ENCODE measurements at regions not wholly inside any gene's neighbourhood (a gene's known extent, or its start where the extent isn't known, plus 50 kb on each side); places are given as distances from the start of the nearest gene placed in this dataset.

DNA sequence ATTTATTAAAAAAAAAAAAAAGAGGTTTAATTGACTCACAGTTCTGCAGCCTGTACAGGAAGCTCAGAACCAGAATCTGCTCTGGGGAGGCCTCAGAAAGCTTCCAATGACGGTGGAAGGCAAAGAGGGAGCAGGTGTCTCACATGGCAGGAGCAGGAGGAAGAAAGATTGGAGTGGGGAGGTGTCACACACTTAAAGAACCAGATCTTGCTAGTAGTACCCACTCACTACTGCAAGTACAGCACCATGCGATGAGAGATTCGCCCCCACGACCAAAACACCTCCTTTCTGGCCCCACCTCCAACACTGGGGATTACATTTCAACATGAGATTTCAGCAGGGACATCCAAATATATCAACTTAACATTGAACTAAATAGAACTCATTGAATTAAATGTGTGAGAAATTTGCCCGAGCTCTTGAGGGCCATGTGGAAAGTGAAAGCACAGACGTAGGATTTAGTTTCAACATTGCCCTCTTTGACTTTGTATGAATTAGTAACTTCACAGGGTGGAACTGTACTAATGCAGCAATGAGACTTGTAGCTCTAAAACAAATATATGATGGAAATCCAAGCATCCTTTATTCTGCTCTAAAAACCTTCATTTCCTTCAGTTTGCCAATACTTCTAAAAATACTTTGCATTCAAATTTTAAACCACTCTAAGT, 628.2 kb downstream of the FAM181B start:
- Histone ChIP-seq H3K4me1 (ENCODE audit: control insufficient read depth in 2 of 2, insufficient read depth in 2 of 2, low read length in 2 of 2) (no peaks in the 10 kb centered on the region), H3K9me3 (ENCODE audit: control insufficient read depth in 2 of 2, low read length in 2 of 2) (no peaks in the 10 kb centered on the region), H3K4me3 (ENCODE audit: low read length in 2 of 2) (no peak overlapping the region), H3K36me3 (ENCODE audit: control insufficient read depth in 2 of 2, insufficient read depth in 2 of 2, low read length in 2 of 2) (no peaks in the 10 kb centered on the region), H3K9ac (ENCODE audit: low read depth in 1 of 2, low read length in 2 of 2) (no peak overlapping the region), H3K27ac (ENCODE audit: low read depth in 2 of 2, low read length in 2 of 2) (no peak overlapping the region), H3K27me3 (ENCODE audit: control insufficient read depth in 2 of 2, insufficient read depth in 2 of 2, low read length in 2 of 2) (no peaks in the 10 kb centered on the region)

DNA sequence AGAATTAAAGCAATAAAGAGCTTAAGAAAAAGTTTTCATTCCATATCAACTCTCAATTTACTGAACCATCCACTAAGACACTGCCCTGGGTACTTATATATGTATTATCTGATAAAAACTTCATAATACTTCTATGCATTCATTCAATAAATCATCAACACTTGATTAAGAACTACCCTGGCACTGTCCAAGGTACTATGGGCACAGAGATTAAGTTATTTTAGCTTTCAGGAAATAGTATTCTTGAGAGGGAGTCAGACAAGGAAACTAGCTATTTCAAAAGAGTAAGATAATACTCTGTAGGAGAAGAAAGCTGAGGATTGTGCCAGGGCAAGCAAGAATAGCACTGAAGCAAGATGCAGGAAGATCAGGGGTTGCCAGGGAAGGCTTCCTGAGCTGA, 640.8 kb downstream of the FAM181B start:
- Histone ChIP-seq H3K36me3 (ENCODE audit: control insufficient read depth in 2 of 2, insufficient read depth in 2 of 2, low read length in 2 of 2) (no peaks in the 10 kb centered on the region), H3K4me1 (ENCODE audit: control insufficient read depth in 2 of 2, insufficient read depth in 2 of 2, low read length in 2 of 2) (no peaks in the 10 kb centered on the region)

DNA sequence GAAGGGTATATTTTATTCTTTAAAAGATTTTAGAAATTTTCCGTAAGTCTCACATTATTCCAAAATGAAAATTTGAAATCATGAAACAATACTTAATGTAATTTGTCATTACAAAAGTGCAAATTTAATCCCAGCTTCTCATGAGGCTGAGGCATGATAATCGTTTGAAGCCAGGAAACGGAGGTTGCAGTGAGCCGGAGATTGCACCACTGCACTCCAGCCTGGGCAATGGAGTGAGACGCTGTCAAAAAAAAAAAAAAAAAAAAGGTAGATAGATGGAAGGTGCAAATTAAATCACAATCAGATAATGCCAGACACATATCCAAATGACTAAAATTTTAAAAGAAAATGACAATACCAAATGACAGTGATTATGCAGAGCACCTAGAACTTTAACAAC, 644.2 kb downstream of the FAM181B start:
- Histone ChIP-seq H3K9ac (ENCODE audit: low read depth in 1 of 2, low read length in 2 of 2) (no peak overlapping the region), H3K36me3 (ENCODE audit: control insufficient read depth in 2 of 2, insufficient read depth in 2 of 2, low read length in 2 of 2) (no peaks in the 10 kb centered on the region), H3K27me3 (ENCODE audit: control insufficient read depth in 2 of 2, insufficient read depth in 2 of 2, low read length in 2 of 2) (no peaks in the 10 kb centered on the region), H3K4me1 (ENCODE audit: control insufficient read depth in 2 of 2, insufficient read depth in 2 of 2, low read length in 2 of 2) (no peaks in the 10 kb centered on the region), H3K4me3 (ENCODE audit: low read length in 2 of 2) (no peak overlapping the region), H3K9me3 (ENCODE audit: control insufficient read depth in 2 of 2, low read length in 2 of 2) (no peaks in the 10 kb centered on the region), H3K27ac (ENCODE audit: low read depth in 2 of 2, low read length in 2 of 2) (no peak overlapping the region)

More for the DNA sequence above, 640.8 kb downstream of the FAM181B start:
- H3K27ac ChIP-seq (ENCODE audit: low read depth in 2 of 2, low read length in 2 of 2): no peak overlapping the region
- H3K9me3 ChIP-seq (ENCODE audit: control insufficient read depth in 2 of 2, low read length in 2 of 2): no peaks in the 10 kb centered on the region
- H3K27me3 ChIP-seq (ENCODE audit: control insufficient read depth in 2 of 2, insufficient read depth in 2 of 2, low read length in 2 of 2): no peaks in the 10 kb centered on the region
- H3K4me3 ChIP-seq (ENCODE audit: low read length in 2 of 2): no peak overlapping the region
- H3K9ac ChIP-seq (ENCODE audit: low read depth in 1 of 2, low read length in 2 of 2): no peak overlapping the region

DNA sequence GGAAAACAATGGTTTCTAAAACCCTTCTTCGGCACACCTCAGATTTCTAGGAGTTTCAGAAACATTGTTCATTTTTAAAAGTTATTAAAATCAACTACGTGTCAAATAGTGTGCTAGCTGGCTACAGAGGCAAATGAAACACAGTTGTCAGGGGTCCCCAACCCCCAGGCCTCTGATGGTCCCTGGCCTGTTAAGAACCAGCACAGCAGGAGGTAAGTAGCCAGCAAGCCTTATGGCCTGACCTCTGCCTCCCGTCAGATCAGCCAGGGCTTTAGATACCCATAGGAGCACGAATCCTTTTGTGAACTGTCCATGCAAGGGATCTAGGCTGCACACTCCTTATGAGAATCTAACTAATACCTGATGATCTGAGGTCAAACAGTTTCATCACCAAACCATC, 648.2 kb downstream of the FAM181B start:
- Histone ChIP-seq H3K27me3 (ENCODE audit: control insufficient read depth in 2 of 2, insufficient read depth in 2 of 2, low read length in 2 of 2) (no peaks in the 10 kb centered on the region), H3K9ac (ENCODE audit: low read depth in 1 of 2, low read length in 2 of 2) (no peak overlapping the region), H3K4me3 (ENCODE audit: low read length in 2 of 2) (no peak overlapping the region), H3K9me3 (ENCODE audit: control insufficient read depth in 2 of 2, low read length in 2 of 2) (no peaks in the 10 kb centered on the region), H3K36me3 (ENCODE audit: control insufficient read depth in 2 of 2, insufficient read depth in 2 of 2, low read length in 2 of 2) (no peaks in the 10 kb centered on the region), H3K27ac (ENCODE audit: low read depth in 2 of 2, low read length in 2 of 2) (no peak overlapping the region), H3K4me1 (ENCODE audit: control insufficient read depth in 2 of 2, insufficient read depth in 2 of 2, low read length in 2 of 2) (no peaks in the 10 kb centered on the region)

DNA sequence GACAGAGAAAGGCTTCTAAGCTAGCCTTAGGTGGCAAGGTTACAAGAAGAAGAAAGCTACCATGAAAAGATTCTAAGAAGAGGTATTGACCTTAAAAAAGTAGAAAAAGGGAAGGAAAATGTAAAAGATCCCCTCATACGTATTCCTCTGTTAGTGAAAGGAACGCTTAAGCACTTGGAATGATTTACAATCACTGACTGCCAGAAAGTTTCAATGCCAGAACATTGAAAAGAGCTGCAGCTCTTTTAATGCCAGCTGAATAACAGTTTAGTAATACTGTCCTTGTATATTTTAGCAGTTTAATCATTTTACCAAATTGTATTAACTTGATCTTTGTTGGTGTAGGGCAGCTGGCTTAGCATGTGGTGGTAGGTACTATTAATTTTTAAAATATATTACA, 650.7 kb downstream of the FAM181B start:
- Histone ChIP-seq H3K9me3 (ENCODE audit: control insufficient read depth in 2 of 2, low read length in 2 of 2) (no peaks in the 10 kb centered on the region), H3K36me3 (ENCODE audit: control insufficient read depth in 2 of 2, insufficient read depth in 2 of 2, low read length in 2 of 2) (no peaks in the 10 kb centered on the region), H3K4me1 (ENCODE audit: control insufficient read depth in 2 of 2, insufficient read depth in 2 of 2, low read length in 2 of 2) (no peaks in the 10 kb centered on the region), H3K27ac (ENCODE audit: low read depth in 2 of 2, low read length in 2 of 2) (no peak overlapping the region), H3K9ac (ENCODE audit: low read depth in 1 of 2, low read length in 2 of 2) (no peak overlapping the region), H3K4me3 (ENCODE audit: low read length in 2 of 2) (no peak overlapping the region), H3K27me3 (ENCODE audit: control insufficient read depth in 2 of 2, insufficient read depth in 2 of 2, low read length in 2 of 2) (no peaks in the 10 kb centered on the region)

DNA sequence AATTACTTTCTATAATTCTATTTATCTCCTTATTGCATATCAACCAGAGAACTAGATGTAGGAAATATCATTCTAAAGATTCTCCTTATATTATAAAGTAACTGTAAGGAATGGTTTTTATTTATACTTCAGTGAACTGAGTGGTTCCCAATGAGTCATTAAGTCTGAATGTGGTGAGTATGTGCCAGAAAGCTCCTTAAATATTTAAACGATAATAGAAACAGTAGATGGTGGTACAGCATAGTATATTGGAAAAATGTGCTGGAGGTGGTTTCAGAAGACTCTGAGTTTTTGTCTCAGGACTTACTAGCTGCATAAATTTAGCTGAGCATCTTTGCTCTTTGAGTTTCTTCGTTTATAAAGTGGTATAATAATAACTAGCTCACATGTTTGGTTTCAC, 653.5 kb downstream of the FAM181B start:
- H3K36me3 ChIP-seq (ENCODE audit: control insufficient read depth in 2 of 2, insufficient read depth in 2 of 2, low read length in 2 of 2): no peaks in the 10 kb centered on the region
- H3K4me1 ChIP-seq (ENCODE audit: control insufficient read depth in 2 of 2, insufficient read depth in 2 of 2, low read length in 2 of 2): no peaks in the 10 kb centered on the region
- H3K9ac ChIP-seq (ENCODE audit: low read depth in 1 of 2, low read length in 2 of 2): no peak overlapping the region
- peaks cover 0 to 4% of the 10 kb centered on the region in 2 donors for H3K9me3 ChIP-seq (ENCODE audit: control insufficient read depth in 2 of 2, low read length in 2 of 2)
- H3K4me3 ChIP-seq (ENCODE audit: low read length in 2 of 2): no peak overlapping the region
- no peaks in the 10 kb centered on the region for H3K27me3 ChIP-seq (ENCODE audit: control insufficient read depth in 2 of 2, insufficient read depth in 2 of 2, low read length in 2 of 2)
- H3K27ac ChIP-seq (ENCODE audit: low read depth in 2 of 2, low read length in 2 of 2): no peak overlapping the region

DNA sequence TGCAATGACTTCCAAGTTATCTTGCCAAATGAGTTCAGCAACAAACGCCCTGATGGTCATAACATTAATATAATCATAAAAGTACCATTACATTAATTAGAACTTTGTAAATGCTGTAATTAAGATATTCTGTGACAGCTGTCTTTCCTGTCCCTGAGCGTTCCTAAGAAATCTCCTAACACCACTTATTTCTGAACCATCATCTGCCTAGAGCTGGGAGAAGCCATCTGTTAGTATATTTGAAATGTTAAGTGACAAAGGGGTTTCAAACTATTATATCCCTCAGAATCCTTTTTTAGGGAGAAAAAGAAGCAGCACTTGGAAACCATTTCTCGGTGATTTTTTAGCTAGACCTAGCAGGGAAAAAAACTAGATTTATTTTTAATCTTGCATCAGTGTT, 657.5 kb downstream of the FAM181B start:
- Histone ChIP-seq H3K9me3 (ENCODE audit: control insufficient read depth in 2 of 2, low read length in 2 of 2) (peaks cover 0 to 4% of the 10 kb centered on the region in 2 donors), H3K9ac (ENCODE audit: low read depth in 1 of 2, low read length in 2 of 2) (no peak overlapping the region), H3K27me3 (ENCODE audit: control insufficient read depth in 2 of 2, insufficient read depth in 2 of 2, low read length in 2 of 2) (no peaks in the 10 kb centered on the region), H3K27ac (ENCODE audit: low read depth in 2 of 2, low read length in 2 of 2) (no peak overlapping the region), H3K36me3 (ENCODE audit: control insufficient read depth in 2 of 2, insufficient read depth in 2 of 2, low read length in 2 of 2) (no peaks in the 10 kb centered on the region), H3K4me3 (ENCODE audit: low read length in 2 of 2) (no peak overlapping the region), H3K4me1 (ENCODE audit: control insufficient read depth in 2 of 2, insufficient read depth in 2 of 2, low read length in 2 of 2) (no peaks in the 10 kb centered on the region)

DNA sequence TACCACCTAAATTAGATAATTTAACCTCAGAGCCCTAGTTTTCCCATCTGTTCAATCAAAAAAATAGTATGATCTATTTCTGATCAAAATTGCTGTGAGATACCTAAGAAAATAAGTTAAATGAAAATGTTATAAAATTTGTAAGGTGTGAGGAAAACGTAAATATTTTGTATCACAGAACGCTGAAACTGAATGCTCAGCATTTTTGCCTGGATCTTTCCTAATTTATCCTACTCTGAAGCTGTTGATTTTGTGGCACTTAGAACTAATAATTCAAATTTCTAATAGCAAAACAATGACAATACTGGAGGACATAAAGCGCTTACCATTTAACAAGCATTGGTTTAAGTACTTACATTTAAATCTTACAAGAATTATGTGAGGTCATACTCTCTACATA, 674.2 kb downstream of the FAM181B start:
- Histone ChIP-seq H3K36me3 (ENCODE audit: control insufficient read depth in 2 of 2, insufficient read depth in 2 of 2, low read length in 2 of 2) (no peaks in the 10 kb centered on the region), H3K9me3 (ENCODE audit: control insufficient read depth in 2 of 2, low read length in 2 of 2) (no peaks in the 10 kb centered on the region), H3K9ac (ENCODE audit: low read depth in 1 of 2, low read length in 2 of 2) (no peak overlapping the region), H3K27me3 (ENCODE audit: control insufficient read depth in 2 of 2, insufficient read depth in 2 of 2, low read length in 2 of 2) (no peaks in the 10 kb centered on the region), H3K4me3 (ENCODE audit: low read length in 2 of 2) (no peak overlapping the region), H3K4me1 (ENCODE audit: control insufficient read depth in 2 of 2, insufficient read depth in 2 of 2, low read length in 2 of 2) (no peaks in the 10 kb centered on the region), H3K27ac (ENCODE audit: low read depth in 2 of 2, low read length in 2 of 2) (no peak overlapping the region)

DNA sequence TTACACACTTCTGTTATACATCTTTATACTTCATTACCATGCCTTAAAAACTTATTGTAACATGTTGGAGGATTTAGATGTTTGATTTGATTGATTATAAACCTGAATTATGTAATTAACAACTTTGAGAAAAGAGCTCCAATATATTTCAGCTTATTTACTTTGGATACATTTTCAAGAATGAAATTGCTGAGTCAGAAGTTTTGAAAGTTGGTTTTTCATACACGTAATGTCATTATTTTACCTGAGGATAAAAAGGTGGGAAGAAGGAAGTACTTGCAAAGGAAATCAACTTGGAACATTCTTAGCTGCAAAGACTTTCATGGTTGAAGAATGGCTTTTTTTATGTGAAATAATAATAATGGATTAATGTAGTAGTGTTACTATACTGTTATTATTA, 677.2 kb downstream of the FAM181B start:
- H3K4me3 ChIP-seq (ENCODE audit: low read length in 2 of 2): no peak overlapping the region
- H3K9ac ChIP-seq (ENCODE audit: low read depth in 1 of 2, low read length in 2 of 2): no peak overlapping the region
- no peaks in the 10 kb centered on the region for H3K9me3 ChIP-seq (ENCODE audit: control insufficient read depth in 2 of 2, low read length in 2 of 2)
- H3K4me1 ChIP-seq (ENCODE audit: control insufficient read depth in 2 of 2, insufficient read depth in 2 of 2, low read length in 2 of 2): no peaks in the 10 kb centered on the region
- H3K27ac ChIP-seq (ENCODE audit: low read depth in 2 of 2, low read length in 2 of 2): no peak overlapping the region
- H3K36me3 ChIP-seq (ENCODE audit: control insufficient read depth in 2 of 2, insufficient read depth in 2 of 2, low read length in 2 of 2): no peaks in the 10 kb centered on the region
- H3K27me3 ChIP-seq (ENCODE audit: control insufficient read depth in 2 of 2, insufficient read depth in 2 of 2, low read length in 2 of 2): no peaks in the 10 kb centered on the region

DNA sequence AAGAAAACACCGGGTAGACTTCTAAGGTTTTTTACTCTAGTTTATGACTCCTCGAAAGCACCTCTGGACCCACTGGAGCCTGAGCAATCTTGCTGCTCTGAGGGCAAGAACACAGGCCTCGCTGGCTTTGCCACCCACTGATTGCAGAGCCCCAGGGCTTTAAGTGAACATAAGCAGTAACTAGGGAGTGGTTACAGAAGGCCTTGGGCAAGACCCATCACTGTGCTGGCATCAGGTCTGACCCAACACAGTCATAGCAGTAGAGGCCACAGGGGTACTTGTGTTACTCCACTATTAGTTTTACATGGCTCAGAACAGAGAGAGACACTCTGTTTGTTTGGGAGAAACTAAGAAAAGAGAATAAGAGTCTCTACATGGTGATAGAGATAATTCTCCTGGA, 684.5 kb downstream of the FAM181B start:
- no peaks in the 10 kb centered on the region for H3K36me3 ChIP-seq (ENCODE audit: control insufficient read depth in 2 of 2, insufficient read depth in 2 of 2, low read length in 2 of 2)
- no peak overlapping the region for H3K4me3 ChIP-seq (ENCODE audit: low read length in 2 of 2)
- no peak overlapping the region for H3K27ac ChIP-seq (ENCODE audit: low read depth in 2 of 2, low read length in 2 of 2)
- no peak overlapping the region for H3K9ac ChIP-seq (ENCODE audit: low read depth in 1 of 2, low read length in 2 of 2)
- H3K4me1 ChIP-seq (ENCODE audit: control insufficient read depth in 2 of 2, insufficient read depth in 2 of 2, low read length in 2 of 2): no peaks in the 10 kb centered on the region
- no peaks in the 10 kb centered on the region for H3K9me3 ChIP-seq (ENCODE audit: control insufficient read depth in 2 of 2, low read length in 2 of 2)
- H3K27me3 ChIP-seq (ENCODE audit: control insufficient read depth in 2 of 2, insufficient read depth in 2 of 2, low read length in 2 of 2): no peaks in the 10 kb centered on the region

DNA sequence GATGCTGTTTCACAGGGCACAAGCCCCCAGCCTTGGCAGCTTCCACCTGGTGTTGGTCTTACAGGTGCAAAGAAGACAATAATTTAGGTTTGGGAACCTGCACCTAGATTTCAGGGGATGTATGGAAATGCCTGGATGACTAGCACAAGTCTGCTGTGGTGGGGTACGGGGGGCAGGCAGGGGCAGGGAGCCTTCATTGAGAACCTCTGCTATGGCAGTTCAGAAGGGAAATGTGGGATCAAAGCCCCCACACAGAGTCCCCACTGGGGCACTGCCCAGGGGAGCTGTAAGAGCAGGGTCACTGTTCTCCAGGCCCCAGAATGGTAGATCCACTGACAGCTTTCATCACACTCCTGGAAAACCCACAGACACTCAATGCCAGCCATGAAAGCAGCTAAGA, 686.5 kb downstream of the FAM181B start:
- H3K27ac ChIP-seq (ENCODE audit: low read depth in 2 of 2, low read length in 2 of 2): no peak overlapping the region
- no peaks in the 10 kb centered on the region for H3K27me3 ChIP-seq (ENCODE audit: control insufficient read depth in 2 of 2, insufficient read depth in 2 of 2, low read length in 2 of 2)
- no peaks in the 10 kb centered on the region for H3K9me3 ChIP-seq (ENCODE audit: control insufficient read depth in 2 of 2, low read length in 2 of 2)
- no peak overlapping the region for H3K9ac ChIP-seq (ENCODE audit: low read depth in 1 of 2, low read length in 2 of 2)
- no peaks in the 10 kb centered on the region for H3K4me1 ChIP-seq (ENCODE audit: control insufficient read depth in 2 of 2, insufficient read depth in 2 of 2, low read length in 2 of 2)
- H3K36me3 ChIP-seq (ENCODE audit: control insufficient read depth in 2 of 2, insufficient read depth in 2 of 2, low read length in 2 of 2): no peaks in the 10 kb centered on the region
- H3K4me3 ChIP-seq (ENCODE audit: low read length in 2 of 2): no peak overlapping the region

Data from mucosa of rectum (tissue), 2 donors.